DND-41 (cell line): ENCODE measurements at regions not wholly inside any gene's neighbourhood (a gene's known extent, or its start where the extent isn't known, plus 50 kb on each side); places are given as distances from the start of the nearest gene placed in this dataset.

ENCODE experiments used
- EZH2 ChIP-seq: IDR thresholded peaks from 3 replicates; pipeline ENCODE4 v1.6.1; 2012; ENCODE audit warnings: borderline replicate concordance, low read depth, mild to moderate bottlenecking, moderate library complexity, low read length, inconsistent platforms; ENCODE audit not compliant: severe bottlenecking
- TF ChIP-seq, protein P1 (sequence below): IDR thresholded peaks from 2 replicates; pipeline ENCODE4 v1.5.1; 2012; ENCODE audit warnings: borderline replicate concordance, low read length, moderate library complexity, mild to moderate bottlenecking; ENCODE audit not compliant: poor library complexity, severe bottlenecking; ENCODE audit errors: extremely low read depth

DNA sequence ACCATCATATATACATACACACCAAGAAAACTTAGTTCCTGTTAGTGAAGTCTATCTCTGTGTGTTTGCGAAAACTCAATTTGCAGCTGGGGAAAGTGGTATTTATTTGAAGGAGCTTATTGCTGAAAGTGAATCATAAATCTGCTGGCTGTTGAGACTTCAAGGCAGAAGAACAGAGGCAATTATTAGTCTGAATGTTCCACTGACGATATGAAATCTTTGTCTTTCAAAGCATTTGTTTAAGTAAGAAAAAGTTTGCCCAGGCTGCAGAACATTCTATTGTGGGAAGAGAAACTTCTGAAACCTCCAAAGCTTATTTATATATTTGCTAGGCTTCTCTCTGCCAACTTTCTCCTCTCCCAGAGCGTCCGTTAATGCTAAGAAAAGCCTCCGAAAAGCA, 255.7 kb upstream of the TMPO start:
- TF ChIP-seq, protein P1, sequence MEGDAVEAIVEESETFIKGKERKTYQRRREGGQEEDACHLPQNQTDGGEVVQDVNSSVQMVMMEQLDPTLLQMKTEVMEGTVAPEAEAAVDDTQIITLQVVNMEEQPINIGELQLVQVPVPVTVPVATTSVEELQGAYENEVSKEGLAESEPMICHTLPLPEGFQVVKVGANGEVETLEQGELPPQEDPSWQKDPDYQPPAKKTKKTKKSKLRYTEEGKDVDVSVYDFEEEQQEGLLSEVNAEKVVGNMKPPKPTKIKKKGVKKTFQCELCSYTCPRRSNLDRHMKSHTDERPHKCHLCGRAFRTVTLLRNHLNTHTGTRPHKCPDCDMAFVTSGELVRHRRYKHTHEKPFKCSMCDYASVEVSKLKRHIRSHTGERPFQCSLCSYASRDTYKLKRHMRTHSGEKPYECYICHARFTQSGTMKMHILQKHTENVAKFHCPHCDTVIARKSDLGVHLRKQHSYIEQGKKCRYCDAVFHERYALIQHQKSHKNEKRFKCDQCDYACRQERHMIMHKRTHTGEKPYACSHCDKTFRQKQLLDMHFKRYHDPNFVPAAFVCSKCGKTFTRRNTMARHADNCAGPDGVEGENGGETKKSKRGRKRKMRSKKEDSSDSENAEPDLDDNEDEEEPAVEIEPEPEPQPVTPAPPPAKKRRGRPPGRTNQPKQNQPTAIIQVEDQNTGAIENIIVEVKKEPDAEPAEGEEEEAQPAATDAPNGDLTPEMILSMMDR, result no peak
- TF ChIP-seq EZH2, result no peak
